Posterior cingulate gyrus (tissue), 11 donors: ENCODE measurements at regions not wholly inside any gene's neighbourhood (a gene's known extent, or its start where the extent isn't known, plus 50 kb on each side); places are given as distances from the start of the nearest gene placed in this dataset.
"Not testable (repeated sequence)": the region's sequence is repeated elsewhere in the genome, so short reads cannot be mapped to it uniquely, and the experiment has no call there.

Experiments used
- DNase-seq, 10 donors: peaks; one replicate each; pipeline versions ENCODE4 v3.0.0 to v3.0.0-alpha.2; 2020 to 2021; ENCODE audit warnings: mixed read lengths in 3 of 10
- intact Hi-C: fragments of 100-400 bp; cut with DNase I; formaldehyde crosslinking; loops from one replicate; pipeline ENCODE4 v1.15.1; 2023

GRCh38 chr21:15273244-15273643 is 208.4 kb upstream of the NRIP1 start:
- DNase-seq = no peak
- intact Hi-C loops = no loop called here

- intact Hi-C loops = no loop called here
- DNase-seq = no peak
Measured at GRCh38 chr21:15274701-15275485, 210.1 kb upstream of the NRIP1 start.

GRCh38 chr21:15275615-15276235 is 210.9 kb upstream of the NRIP1 start:
- DNase-seq = no peak
- intact Hi-C loops = no loop called here

- no peak for DNase-seq
- intact Hi-C loops = no loop called here
Measured at GRCh38 chr21:15276243-15276642, 211.4 kb upstream of the NRIP1 start.

- no peak for DNase-seq
- intact Hi-C loops = no loop called here
Measured at GRCh38 chr21:15277466-15277865, 212.7 kb upstream of the NRIP1 start.

GRCh38 chr21:15278279-15278678 is 213.5 kb upstream of the NRIP1 start:
- DNase-seq = no peak
- intact Hi-C loops = no loop called here

- intact Hi-C loops = no loop called here
- DNase-seq = no peak
Measured at GRCh38 chr21:15278851-15279250, 214.1 kb upstream of the NRIP1 start.

GRCh38 chr21:15279482-15279881 is 214.7 kb upstream of the NRIP1 start:
- intact Hi-C loops = no loop called here
- DNase-seq = no peak

- intact Hi-C loops = no loop called here
- DNase-seq = no peak
Measured at GRCh38 chr21:15281714-15282113, 216.9 kb upstream of the NRIP1 start.

- DNase-seq = no peak
- intact Hi-C loops = no loop called here
Measured at GRCh38 chr21:15282665-15283064, 217.9 kb upstream of the NRIP1 start.

GRCh38 chr21:15283138-15283537 is 218.3 kb upstream of the NRIP1 start:
- intact Hi-C loops = no loop called here

GRCh38 chr21:15283789-15284188 is 219.0 kb upstream of the NRIP1 start:
- intact Hi-C loops = no loop called here
- no peak for DNase-seq

More at GRCh38 chr21:15283138-15283537, 218.3 kb upstream of the NRIP1 start:
- no peak for DNase-seq

GRCh38 chr21:15285556-15285955 is 220.8 kb upstream of the NRIP1 start:
- no peak for DNase-seq
- intact Hi-C loops = no loop called here

GRCh38 chr21:15289246-15289645 is 224.4 kb upstream of the NRIP1 start:
- intact Hi-C loops = no loop called here
- DNase-seq = peak in 3 of 10 donors; percentile 45 to 77 (median 72)

GRCh38 chr21:15289896-15290841 is 225.4 kb upstream of the NRIP1 start:
- intact Hi-C loops = no loop called here
- DNase-seq = peak in 3 of 10 donors; percentile 18 to 79 (median 60)

GRCh38 chr21:15291621-15292266 is 226.9 kb upstream of the NRIP1 start:
- intact Hi-C loops = no loop called here
- no peak for DNase-seq

- intact Hi-C loops = no loop called here
- no peak for DNase-seq
Measured at GRCh38 chr21:15293240-15293639, 228.4 kb upstream of the NRIP1 start.

GRCh38 chr21:15295875-15296274 is 231.1 kb upstream of the NRIP1 start:
- intact Hi-C loops = no loop called here
- DNase-seq = no peak

- intact Hi-C loops = no loop called here
- DNase-seq = no peak
Measured at GRCh38 chr21:15297824-15298223, 233.0 kb upstream of the NRIP1 start.

- intact Hi-C loops = no loop called here
Measured at GRCh38 chr21:15298306-15298705, 233.5 kb upstream of the NRIP1 start.

GRCh38 chr21:15298755-15299154 is 234.0 kb upstream of the NRIP1 start:
- intact Hi-C loops, DNase-seq: not testable (repeated sequence)

More at GRCh38 chr21:15298306-15298705, 233.5 kb upstream of the NRIP1 start:
- no peak for DNase-seq
